Tongue (tissue), 1 donor: ENCODE measurements at regions not wholly inside any gene's neighbourhood (a gene's known extent, or its start where the extent isn't known, plus 50 kb on each side); places are given as distances from the start of the nearest gene placed in this dataset.

Experiments used
- DNase-seq: peaks from one replicate; pipeline ENCODE4 v3.0.0-alpha.2; 2015

DNA sequence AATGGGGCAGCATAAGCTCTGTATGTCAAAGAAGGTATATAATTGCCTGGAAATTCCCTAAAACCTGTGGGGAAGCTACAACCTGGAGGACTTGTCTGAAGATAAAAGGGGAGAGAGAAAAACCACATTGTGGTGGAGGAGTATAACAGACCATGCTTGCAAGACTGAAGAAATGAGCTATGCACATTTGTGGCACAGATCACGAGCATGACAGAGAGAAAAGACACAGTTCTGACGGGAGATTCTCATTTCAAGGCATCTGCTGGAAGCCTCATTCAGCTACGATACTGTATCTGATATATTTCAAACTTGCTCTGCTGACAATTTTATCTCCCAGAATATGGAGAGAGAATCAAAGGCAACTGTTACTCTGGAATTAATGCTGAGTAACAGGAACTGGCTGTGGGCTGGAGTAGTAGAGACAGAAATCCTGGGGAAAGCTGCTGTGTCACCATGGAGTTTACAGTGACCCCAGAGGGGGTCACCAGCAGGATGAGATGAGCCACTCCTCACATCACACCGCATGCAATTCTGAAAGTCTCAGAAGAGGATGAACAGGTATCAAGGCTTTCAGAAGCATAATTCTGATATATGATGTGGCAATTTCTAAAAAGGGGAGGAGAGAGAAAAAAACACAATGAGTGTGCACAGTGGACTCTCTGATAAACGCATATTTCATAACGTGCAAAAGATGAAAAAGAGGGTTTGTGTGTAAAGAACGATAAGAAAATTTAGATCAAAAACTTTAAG, 528.8 kb downstream of the IRX1 start:
- no peak for DNase-seq

DNA sequence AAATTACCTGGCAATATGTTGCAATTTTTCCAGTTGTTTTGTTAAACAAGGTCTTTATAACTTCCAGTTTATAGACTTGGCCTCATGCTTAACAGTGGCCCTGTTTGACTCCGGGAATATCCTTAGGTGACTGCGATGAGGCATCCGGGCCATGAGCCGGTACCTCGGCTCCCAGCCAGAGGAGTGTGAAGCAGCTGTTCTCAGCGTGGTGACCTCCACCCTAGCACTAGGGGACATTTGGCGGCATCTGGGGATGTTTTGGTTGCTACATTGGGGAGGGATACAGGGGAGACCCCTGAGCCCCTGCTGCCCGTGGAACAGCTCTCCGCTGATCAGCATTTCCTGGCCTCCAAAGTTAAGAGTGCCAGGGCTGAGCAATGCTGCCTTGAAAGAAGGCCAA, 533.4 kb downstream of the IRX1 start:
- DNase-seq = no peak

DNA sequence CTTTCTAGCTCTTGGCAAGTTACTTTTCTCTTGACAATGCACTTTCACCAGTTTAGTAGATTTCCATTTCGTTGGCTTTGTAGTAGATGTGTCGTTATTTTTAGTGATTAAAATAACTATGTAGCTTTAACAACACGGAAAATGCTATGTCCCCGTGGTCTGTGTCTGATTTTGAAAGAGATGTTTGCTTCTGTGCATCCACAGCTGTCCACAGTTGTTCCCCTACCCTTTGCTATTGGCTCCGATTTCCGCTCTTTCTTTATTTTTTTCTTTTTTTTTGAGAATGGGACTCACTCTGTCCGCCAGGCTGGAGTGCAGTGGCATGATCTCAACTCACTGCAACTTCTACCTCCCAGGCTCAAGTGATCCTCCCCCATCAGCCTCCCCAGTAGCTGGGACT, 533.9 kb downstream of the IRX1 start:
- no peak for DNase-seq

DNA sequence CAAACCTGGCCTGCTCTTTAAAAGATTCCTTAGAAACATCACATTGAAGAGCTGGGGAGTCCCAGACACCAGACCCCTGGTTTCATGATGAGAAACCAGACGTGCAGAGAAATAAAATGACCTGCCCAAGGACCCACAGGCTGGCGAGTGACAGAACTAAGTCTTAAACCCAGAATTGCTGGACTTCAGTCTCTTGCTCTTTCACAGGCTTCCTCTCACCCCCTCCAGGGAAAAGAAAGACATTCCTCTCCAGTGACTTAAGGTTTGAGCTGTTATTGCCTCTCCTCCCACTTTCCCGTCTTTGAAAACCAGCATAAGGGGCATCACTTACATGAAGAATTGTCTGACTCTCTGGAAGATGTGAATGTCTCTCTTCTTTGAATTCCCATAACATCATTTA, 535.2 kb downstream of the IRX1 start:
- no peak for DNase-seq

- no peak for DNase-seq
Observed at GRCh38 chr5:4137781-4138180, 542.1 kb downstream of the IRX1 start.

GRCh38 chr5:4142842-4143241, 547.2 kb downstream of the IRX1 start:
- DNase-seq = no peak

DNA sequence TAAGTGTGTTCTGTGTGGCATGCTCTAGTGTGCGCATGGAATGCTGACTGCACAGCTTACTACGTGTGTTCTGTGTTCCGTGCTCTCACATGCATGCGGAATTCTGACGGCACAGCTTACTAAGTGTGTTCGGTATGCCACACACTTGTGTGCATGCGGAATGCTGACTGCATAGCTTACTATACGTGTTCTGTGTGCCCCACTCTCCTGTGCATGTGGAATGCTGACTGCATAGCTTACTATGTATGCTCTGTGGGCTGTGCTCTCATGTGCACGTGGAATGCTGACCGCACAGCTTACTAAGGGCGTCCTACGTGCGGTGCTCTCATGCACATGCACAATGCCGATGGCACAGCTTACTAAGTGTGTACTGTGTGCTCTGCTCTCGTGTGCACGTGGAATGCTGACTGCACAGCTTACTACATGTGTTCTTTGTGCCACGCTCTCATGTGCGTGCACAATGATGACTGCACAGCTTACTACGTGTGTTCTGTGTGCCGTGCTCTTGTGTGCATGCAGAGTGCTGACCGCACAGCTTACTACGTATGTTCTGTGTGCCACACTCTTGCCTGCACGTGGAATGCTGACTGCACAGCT, 548.9 kb downstream of the IRX1 start:
- DNase-seq = no peak

DNA sequence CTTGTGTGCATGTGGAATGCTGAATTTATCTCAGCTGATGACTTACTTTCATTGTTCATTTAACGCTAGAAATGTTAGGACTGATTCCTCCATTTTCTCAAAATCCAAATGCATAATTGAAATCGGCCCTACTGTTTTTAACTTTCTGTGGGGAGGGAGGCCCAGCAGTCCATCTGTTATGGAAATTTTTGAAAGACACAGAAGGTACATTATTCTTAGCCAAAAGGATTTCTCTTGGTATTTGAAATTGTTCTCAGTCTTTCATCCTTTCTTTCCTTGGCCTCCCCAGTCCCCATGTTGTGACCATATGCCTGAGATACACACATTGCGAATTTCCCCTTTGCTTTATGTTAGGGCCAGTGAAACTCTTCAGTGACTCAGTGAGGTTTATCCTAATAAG, 549.9 kb downstream of the IRX1 start:
- peak; percentile 1 for DNase-seq

DNA sequence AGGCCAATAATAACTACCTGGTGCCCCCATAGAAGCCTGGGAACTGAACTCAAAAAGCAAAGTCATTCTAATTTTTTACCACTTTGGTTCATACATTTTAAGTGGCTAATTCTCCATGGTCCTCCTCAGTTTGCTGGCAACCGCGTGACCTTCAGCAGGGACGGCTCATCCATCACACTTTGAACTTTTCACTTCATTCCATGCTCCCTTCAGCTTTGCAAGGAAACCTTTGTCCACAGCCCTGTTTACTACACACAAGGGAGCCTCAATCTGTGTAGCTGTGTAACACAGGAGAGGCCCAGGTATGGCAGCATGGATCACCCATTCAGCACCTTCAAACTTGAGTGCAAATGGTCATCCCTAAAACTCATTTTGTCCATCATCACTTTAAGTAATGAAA, 552.4 kb downstream of the IRX1 start:
- no peak for DNase-seq

DNA sequence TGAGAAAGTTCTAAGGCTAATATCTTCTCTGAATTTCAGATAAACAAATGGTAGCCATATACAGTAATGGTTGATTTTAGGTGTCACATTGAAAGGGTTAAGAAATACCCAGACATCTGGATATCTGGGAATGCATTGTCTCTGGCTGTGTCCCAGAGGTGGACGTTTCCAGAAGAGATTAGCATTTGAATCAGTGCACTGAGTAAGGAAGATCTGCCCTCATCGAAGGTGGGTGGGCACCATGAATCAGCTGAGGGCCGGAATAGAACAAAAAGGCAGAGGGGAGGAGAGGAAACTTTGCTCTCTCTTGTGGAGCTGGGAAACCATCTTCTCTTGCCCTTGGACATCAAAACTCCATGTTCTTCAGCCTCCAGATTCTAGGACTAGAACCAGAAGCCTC, 554.4 kb downstream of the IRX1 start:
- no peak for DNase-seq

DNA sequence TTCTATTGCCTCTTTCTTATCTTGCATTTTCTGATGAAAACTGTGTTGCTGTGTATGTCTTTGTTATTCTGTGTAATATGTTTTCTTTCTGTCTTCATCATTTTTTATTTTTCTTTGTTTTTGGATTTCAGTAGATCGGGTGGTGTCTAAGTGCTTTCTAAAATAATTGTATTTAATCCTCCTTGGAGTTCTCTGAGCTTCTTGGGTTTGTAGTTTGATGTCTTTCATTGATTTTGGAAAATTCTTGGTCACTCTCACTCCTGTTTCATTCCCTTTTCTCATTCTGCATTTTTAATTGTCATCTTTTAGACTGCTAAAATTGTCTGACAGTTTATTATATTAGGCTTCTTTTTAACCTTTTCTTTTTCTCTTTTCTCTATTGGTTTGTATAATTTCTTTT, 560.5 kb downstream of the IRX1 start:
- no peak for DNase-seq

DNA sequence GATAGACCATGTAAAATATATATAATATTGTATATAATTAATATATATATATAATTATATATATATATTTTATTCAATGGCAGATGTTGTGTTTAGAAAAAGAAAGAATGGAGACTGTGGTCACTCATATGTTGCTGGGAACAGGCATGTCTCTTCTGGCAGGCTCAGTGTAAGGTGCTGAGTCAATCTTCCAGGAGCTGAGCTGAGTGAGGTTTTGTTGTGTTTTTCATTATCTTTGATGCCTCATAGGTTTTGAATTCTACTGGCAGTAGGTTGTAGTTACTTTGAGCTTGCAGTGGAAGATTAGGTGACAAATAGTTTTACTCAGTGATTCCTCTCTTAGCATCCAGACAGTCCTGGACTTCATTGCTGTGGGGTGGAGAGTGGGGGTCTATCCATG, 561.3 kb downstream of the IRX1 start:
- no peak for DNase-seq

- DNase-seq = no peak
Observed at GRCh38 chr5:4158750-4159447, 563.3 kb downstream of the IRX1 start.

DNA sequence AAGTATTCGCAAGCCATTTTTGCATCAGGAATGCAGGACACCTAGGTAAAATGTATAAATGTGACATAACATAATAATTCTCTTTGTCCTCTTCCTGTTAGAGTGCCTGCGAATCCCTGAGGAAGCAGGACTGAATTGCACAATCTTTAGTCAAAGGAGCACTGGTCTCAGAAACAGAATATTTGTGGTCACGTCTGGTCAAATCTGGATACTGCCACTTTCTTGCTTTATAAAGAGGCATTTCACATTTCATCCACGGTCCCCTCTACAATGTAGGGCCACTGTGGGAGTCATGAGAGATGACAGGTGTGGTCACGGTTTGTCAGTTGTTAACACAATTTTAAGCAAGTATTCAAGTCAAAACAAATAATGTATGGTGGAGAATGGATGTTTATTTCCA, 564.0 kb downstream of the IRX1 start:
- DNase-seq = no peak

GRCh38 chr5:4164167-4164566, 568.5 kb downstream of the IRX1 start:
- no peak for DNase-seq

- DNase-seq = no peak
Observed at GRCh38 chr5:4180703-4181102, 585.1 kb downstream of the IRX1 start.

DNA sequence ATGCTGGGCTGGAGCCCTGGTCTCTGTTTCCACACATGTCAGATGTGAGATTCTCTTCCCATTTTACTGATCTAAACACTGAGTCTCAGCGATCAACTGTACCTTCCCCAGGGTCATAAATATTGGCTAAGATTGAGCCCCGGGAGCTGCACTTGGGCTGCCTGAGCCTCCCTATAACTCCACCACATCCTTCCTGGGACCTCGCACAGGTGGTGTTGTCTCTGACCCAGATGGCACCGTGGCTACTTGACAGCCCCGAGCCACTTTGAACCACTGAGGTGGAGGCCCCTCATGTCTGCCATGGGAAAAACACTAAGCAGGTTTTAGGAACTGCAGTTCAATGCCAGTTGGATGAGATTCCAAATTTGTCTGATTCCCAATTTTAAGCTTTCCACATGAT, 586.5 kb downstream of the IRX1 start:
- DNase-seq = no peak

- DNase-seq = no peak
Observed at GRCh38 chr5:4185127-4185526, 589.5 kb downstream of the IRX1 start.

- no peak for DNase-seq
Observed at GRCh38 chr5:4188704-4189103, 593.1 kb downstream of the IRX1 start.

DNA sequence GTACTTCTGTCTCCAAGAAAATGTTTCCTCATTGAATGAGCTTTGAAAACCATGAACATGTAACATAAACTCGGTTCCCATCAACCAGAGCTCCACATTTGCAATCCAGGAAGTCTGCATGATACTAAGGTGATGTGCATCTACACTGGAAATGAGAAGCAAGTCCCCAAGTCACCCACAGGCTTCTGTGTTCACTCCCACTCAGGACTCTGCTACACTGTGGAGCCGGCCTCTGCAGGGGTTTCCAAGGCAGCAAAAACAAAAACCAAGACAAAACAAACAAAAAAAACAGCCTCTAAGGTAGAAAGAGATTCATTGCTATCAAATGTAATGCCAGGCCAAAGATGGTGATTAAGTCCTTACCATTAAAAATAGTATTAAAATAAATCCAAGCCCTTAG, 593.7 kb downstream of the IRX1 start:
- DNase-seq = no peak

- no peak for DNase-seq
Observed at GRCh38 chr5:4191041-4191440, 595.4 kb downstream of the IRX1 start.

DNA sequence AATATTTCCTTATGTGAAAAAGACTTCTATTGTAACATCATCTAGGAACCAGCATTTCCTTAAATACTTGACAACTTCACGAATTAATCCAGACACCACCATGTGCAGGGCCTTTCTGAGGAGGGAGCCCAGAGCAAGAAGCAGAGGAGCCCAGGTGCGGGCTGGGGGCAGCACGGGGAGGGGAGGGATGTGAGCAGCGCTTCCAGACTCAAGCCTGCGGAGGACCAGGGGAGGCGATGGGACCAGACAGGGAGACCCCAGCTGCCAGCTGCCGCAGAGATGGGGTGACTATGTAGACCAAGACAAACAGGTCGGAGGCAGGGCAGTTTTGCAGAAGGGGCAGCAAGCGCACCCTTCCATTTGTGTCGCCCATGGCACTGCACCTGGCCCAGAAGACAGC, 596.1 kb downstream of the IRX1 start:
- no peak for DNase-seq

DNA sequence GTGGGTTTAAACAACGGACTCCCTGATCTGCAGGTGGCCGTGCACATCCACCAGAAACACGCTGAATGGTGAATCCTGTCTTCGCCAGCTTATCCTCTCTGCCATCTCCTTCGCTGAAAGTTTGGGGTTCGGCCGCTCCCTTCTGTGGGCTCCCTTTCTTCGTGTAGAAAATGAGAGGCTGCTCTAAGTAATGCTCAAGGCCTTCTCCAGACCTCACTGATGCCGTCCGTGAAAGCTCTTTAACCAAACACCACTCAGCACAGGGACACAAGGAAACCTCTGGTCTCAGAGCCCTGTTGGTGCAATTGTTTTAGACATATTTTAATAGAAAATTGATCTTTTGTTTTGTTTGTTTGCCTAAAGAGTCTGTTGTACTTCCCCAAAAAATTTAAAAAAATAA, 596.5 kb downstream of the IRX1 start:
- no peak for DNase-seq

DNA sequence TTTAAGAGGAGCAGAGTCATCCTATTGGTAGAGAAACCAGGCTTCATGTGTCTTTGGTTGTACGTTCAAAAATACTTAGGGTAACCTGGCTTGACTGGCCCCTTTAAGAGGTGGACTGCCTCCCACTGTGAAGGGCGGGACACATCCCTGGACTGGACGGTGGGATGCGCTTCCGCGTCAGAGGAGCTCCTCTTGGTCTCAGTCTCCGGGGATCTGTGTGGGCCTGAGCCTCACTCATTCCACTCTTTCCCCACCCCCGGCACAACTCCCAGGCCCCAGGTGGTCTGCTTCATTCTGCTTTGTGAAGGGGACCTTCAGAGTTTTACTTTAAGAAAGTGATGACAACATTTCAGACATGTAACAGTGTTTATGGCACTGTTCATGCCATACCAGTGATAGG, 601.1 kb downstream of the IRX1 start:
- DNase-seq = no peak
